ENCODE measurements at regions not wholly inside any gene's neighbourhood (a gene's known extent, or its start where the extent isn't known, plus 50 kb on each side); places are given as distances from the start of the nearest gene placed in this dataset.

DNA sequence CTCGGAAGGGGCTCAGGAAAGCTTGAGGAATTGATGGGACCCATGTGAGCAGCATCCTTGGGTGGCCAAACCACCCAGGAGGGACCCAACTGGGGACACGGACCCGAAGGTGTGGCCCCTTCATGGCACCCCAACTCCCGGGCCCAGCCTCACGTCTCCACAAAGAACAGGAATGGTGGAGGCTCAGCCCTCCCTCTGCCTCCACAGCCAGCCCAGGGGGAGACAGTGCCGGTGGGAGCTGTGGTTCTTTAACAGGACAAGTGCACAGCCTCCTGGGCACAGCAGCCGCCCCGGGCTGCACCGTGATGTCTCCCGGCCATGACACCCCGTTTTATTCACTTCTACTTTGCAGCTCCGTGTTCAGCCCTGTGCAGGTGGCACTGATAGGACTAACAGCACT, 587.2 kb downstream of the BRD1 start:
- H3K4me2 ChIP-seq (ENCODE audit: low read depth, low read length) = no peak overlapping the region
- H3K4me3 ChIP-seq (replicated peaks in 1 of 3; ENCODE audit: insufficient read depth in 1 of 3, low read depth in 2 of 3, low read length in 3 of 3) = no peak overlapping the region
- BruUV-seq (replicated peaks) = no TSS peak
- in situ Hi-C loops (cut with HindIII; ENCODE audit: extremely low pct_ligation_motif_present, low pct_unique_long_range_greater_than_20kb) = no loop called here
- 0% methylated on average over 2 of the region's 12 CpGs for WGBS (ENCODE audit: low lambda C conversion rate)
- no peaks in the 10 kb centered on the region for H3K79me2 ChIP-seq (ENCODE audit: insufficient read depth, low read length)
- no peak overlapping the region for H3K27ac ChIP-seq (ENCODE audit: extremely low read length, insufficient read depth, low read length)
- no peaks in the 10 kb centered on the region for H3K4me1 ChIP-seq (ENCODE audit: insufficient read depth, low read length)
- ChIA-PET POLR2A (no interaction called here), CTCF (ENCODE audit: low intra/inter-chr PET ratio, low total read pairs) (no interaction called here)
- no peak overlapping the region for H2AFZ ChIP-seq (ENCODE audit: low read length)
- no peaks in the 10 kb centered on the region for H3K9me3 ChIP-seq (ENCODE audit: low read length)
- DNase-seq (ENCODE audit: low spot score) (no peak), FAIRE-seq (no peak), ATAC-seq (no peak)
- peaks cover 3 to 30% of the 10 kb centered on the region in 2 experiments; a peak in 4 of 5 replicates for H3K27me3 ChIP-seq (ENCODE audit: control insufficient read depth in 1 of 2, insufficient read depth in 2 of 2, low read length in 2 of 2)
- no peaks in the 10 kb centered on the region for H3K36me3 ChIP-seq (replicated peaks in 1 of 2; ENCODE audit: control insufficient read depth in 1 of 2, insufficient read depth in 2 of 2, low read length in 2 of 2)
- H4K20me1 ChIP-seq (ENCODE audit: insufficient read depth, low read length) = no peaks in the 10 kb centered on the region
- intact Hi-C loops (cut with micrococcal nuclease; ENCODE audit: unreplicated experiment) = no loop called here
- H3K9ac ChIP-seq (ENCODE audit: insufficient read depth, low read depth, low read length) = no peak overlapping the region
- TF ChIP-seq RAD51 (IDR thresholded peaks at IDR 0.05; ENCODE audit: borderline replicate concordance) = no peak
- TF ChIP-seq MIER3 (CRISPR knock-in tag; IDR thresholded peaks at IDR 0.05; ENCODE audit: borderline replicate concordance) = no peak
- TF ChIP-seq TAF15 (IDR thresholded peaks at IDR 0.05; ENCODE audit: low read depth, low read length, poor library complexity, severe bottlenecking) = no peak
- TF ChIP-seq ZFP1 (CRISPR knock-in tag; IDR thresholded peaks at IDR 0.05) = no peak
- TF ChIP-seq ZNF572 (CRISPR knock-in tag; IDR thresholded peaks at IDR 0.05) = no peak
- no peak for TF ChIP-seq KLF13 (CRISPR knock-in tag; IDR thresholded peaks at IDR 0.05)
- no peak for TF ChIP-seq MAZ (IDR thresholded peaks at IDR 0.05; ENCODE audit: borderline replicate concordance, low read depth, low read length)
- TF ChIP-seq MAZ (CRISPR knock-in tag; IDR thresholded peaks at IDR 0.05; ENCODE audit: low read depth) = no peak
- no peak for TF ChIP-seq CSRNP1 (CRISPR knock-in tag; IDR thresholded peaks at IDR 0.05)
- no peak for TF ChIP-seq HIC2 (CRISPR knock-in tag; IDR thresholded peaks at IDR 0.05; ENCODE audit: low read depth)
- TF ChIP-seq NFIC (IDR thresholded peaks at IDR 0.05; ENCODE audit: low read length) = no peak
- TF ChIP-seq, protein P1, sequence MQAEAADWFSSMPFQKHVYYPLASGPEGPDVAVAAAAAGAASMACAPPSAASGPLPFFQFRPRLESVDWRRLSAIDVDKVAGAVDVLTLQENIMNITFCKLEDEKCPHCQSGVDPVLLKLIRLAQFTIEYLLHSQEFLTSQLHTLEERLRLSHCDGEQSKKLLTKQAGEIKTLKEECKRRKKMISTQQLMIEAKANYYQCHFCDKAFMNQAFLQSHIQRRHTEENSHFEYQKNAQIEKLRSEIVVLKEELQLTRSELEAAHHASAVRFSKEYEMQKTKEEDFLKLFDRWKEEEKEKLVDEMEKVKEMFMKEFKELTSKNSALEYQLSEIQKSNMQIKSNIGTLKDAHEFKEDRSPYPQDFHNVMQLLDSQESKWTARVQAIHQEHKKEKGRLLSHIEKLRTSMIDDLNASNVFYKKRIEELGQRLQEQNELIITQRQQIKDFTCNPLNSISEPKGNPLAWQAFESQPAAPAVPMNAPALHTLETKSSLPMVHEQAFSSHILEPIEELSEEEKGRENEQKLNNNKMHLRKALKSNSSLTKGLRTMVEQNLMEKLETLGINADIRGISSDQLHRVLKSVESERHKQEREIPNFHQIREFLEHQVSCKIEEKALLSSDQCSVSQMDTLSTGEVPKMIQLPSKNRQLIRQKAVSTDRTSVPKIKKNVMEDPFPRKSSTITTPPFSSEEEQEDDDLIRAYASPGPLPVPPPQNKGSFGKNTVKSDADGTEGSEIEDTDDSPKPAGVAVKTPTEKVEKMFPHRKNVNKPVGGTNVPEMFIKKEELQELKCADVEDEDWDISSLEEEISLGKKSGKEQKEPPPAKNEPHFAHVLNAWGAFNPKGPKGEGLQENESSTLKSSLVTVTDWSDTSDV (CRISPR knock-in tag; IDR thresholded peaks at IDR 0.05) = no peak
- no peak for TF ChIP-seq ZBTB38 (CRISPR knock-in tag; IDR thresholded peaks at IDR 0.05)
- TF ChIP-seq ZSCAN20 (CRISPR knock-in tag; IDR thresholded peaks at IDR 0.05; ENCODE audit: borderline replicate concordance) = no peak
- no peak for TF ChIP-seq ONECUT2 (CRISPR knock-in tag; IDR thresholded peaks at IDR 0.05)
- TF ChIP-seq ZC3H13 (CRISPR knock-in tag; IDR thresholded peaks at IDR 0.05) = no peak
- TF ChIP-seq LCORL (IDR thresholded peaks at IDR 0.05) = no peak
- no peak for TF ChIP-seq LCORL (CRISPR knock-in tag; IDR thresholded peaks at IDR 0.05)
- no peak for TF ChIP-seq ZNF672 (CRISPR knock-in tag; IDR thresholded peaks at IDR 0.05)

Measured in HepG2 (cell line).